ENCODE measurements at regions not wholly inside any gene's neighbourhood (a gene's known extent, or its start where the extent isn't known, plus 50 kb on each side); places are given as distances from the start of the nearest gene placed in this dataset.

DNA sequence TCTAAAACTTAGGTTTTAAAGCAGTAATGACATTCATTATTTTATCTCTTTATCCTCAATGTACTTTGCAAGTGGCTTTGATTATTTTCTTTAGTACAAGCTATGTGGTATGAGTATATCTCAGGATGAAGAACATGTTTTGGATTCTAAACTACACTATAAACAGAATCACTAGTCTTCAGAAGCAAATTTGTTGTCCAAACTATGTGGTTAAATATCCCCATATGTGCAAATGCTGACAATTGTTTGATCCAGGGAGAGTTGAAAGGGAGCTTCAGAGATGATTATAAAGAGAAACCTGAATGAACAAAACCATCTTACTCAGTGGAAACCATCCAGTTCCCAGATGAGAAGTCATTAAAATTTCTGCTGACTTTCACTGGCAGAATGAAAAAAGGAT is 179.3 kb downstream of the MDFIC start (continued):
- TF ChIP-seq, protein P1, sequence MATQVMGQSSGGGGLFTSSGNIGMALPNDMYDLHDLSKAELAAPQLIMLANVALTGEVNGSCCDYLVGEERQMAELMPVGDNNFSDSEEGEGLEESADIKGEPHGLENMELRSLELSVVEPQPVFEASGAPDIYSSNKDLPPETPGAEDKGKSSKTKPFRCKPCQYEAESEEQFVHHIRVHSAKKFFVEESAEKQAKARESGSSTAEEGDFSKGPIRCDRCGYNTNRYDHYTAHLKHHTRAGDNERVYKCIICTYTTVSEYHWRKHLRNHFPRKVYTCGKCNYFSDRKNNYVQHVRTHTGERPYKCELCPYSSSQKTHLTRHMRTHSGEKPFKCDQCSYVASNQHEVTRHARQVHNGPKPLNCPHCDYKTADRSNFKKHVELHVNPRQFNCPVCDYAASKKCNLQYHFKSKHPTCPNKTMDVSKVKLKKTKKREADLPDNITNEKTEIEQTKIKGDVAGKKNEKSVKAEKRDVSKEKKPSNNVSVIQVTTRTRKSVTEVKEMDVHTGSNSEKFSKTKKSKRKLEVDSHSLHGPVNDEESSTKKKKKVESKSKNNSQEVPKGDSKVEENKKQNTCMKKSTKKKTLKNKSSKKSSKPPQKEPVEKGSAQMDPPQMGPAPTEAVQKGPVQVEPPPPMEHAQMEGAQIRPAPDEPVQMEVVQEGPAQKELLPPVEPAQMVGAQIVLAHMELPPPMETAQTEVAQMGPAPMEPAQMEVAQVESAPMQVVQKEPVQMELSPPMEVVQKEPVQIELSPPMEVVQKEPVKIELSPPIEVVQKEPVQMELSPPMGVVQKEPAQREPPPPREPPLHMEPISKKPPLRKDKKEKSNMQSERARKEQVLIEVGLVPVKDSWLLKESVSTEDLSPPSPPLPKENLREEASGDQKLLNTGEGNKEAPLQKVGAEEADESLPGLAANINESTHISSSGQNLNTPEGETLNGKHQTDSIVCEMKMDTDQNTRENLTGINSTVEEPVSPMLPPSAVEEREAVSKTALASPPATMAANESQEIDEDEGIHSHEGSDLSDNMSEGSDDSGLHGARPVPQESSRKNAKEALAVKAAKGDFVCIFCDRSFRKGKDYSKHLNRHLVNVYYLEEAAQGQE (IDR thresholded peaks at IDR 0.05; ENCODE audit: unreplicated experiment): no peak
- TF ChIP-seq, protein P2, sequence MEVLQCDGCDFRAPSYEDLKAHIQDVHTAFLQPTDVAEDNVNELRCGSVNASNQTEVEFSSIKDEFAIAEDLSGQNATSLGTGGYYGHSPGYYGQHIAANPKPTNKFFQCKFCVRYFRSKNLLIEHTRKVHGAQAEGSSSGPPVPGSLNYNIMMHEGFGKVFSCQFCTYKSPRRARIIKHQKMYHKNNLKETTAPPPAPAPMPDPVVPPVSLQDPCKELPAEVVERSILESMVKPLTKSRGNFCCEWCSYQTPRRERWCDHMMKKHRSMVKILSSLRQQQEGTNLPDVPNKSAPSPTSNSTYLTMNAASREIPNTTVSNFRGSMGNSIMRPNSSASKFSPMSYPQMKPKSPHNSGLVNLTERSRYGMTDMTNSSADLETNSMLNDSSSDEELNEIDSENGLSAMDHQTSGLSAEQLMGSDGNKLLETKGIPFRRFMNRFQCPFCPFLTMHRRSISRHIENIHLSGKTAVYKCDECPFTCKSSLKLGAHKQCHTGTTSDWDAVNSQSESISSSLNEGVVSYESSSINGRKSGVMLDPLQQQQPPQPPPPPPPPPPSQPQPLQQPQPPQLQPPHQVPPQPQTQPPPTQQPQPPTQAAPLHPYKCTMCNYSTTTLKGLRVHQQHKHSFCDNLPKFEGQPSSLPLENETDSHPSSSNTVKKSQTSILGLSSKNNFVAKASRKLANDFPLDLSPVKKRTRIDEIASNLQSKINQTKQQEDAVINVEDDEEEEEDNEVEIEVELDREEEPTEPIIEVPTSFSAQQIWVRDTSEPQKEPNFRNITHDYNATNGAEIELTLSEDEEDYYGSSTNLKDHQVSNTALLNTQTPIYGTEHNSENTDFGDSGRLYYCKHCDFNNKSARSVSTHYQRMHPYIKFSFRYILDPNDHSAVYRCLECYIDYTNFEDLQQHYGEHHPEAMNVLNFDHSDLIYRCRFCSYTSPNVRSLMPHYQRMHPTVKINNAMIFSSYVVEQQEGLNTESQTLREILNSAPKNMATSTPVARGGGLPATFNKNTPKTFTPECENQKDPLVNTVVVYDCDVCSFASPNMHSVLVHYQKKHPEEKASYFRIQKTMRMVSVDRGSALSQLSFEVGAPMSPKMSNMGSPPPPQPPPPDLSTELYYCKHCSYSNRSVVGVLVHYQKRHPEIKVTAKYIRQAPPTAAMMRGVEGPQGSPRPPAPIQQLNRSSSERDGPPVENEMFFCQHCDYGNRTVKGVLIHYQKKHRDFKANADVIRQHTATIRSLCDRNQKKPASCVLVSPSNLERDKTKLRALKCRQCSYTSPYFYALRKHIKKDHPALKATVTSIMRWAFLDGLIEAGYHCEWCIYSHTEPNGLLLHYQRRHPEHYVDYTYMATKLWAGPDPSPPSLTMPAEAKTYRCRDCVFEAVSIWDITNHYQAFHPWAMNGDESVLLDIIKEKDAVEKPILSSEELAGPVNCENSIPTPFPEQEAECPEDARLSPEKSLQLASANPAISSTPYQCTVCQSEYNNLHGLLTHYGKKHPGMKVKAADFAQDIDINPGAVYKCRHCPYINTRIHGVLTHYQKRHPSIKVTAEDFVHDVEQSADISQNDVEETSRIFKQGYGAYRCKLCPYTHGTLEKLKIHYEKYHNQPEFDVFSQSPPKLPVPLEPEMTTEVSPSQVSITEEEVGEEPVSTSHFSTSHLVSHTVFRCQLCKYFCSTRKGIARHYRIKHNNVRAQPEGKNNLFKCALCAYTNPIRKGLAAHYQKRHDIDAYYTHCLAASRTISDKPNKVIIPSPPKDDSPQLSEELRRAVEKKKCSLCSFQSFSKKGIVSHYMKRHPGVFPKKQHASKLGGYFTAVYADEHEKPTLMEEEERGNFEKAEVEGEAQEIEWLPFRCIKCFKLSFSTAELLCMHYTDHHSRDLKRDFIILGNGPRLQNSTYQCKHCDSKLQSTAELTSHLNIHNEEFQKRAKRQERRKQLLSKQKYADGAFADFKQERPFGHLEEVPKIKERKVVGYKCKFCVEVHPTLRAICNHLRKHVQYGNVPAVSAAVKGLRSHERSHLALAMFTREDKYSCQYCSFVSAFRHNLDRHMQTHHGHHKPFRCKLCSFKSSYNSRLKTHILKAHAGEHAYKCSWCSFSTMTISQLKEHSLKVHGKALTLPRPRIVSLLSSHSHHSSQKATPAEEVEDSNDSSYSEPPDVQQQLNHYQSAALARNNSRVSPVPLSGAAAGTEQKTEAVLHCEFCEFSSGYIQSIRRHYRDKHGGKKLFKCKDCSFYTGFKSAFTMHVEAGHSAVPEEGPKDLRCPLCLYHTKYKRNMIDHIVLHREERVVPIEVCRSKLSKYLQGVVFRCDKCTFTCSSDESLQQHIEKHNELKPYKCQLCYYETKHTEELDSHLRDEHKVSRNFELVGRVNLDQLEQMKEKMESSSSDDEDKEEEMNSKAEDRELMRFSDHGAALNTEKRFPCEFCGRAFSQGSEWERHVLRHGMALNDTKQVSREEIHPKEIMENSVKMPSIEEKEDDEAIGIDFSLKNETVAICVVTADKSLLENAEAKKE (CRISPR knock-in tag; IDR thresholded peaks at IDR 0.05): no peak
- no peak for TF ChIP-seq ZNF114 (CRISPR knock-in tag; IDR thresholded peaks at IDR 0.05)
- TF ChIP-seq NANOG (IDR thresholded peaks at IDR 0.05; ENCODE audit: borderline replicate concordance): no peak
- no peak for TF ChIP-seq EZH2 (IDR thresholded peaks at IDR 0.05; ENCODE audit: low read depth, unreplicated experiment)
- TF ChIP-seq STAT1 (IDR thresholded peaks at IDR 0.05; ENCODE audit: unreplicated experiment): no peak
- TF ChIP-seq CREB1 (CRISPR knock-in tag; IDR thresholded peaks at IDR 0.05; ENCODE audit: low read depth): no peak
- TF ChIP-seq POLR2AphosphoS5 (IDR thresholded peaks at IDR 0.05; ENCODE audit: low read depth): no peak
